Gastroesophageal sphincter (tissue), 3 donors: ENCODE measurements at regions not wholly inside any gene's neighbourhood (a gene's known extent, or its start where the extent isn't known, plus 50 kb on each side); places are given as distances from the start of the nearest gene placed in this dataset.

Source experiments
- POLR2AphosphoS5 ChIP-seq: sonication (generic); formaldehyde crosslinking; IDR thresholded peaks from one replicate; pipeline ENCODE4 v1.6.1; 2017; ENCODE audit warnings: antibody characterized with exemption
- TF ChIP-seq, protein P1 (sequence below), 4 experiments: fragments of 200-600 bp in 2 of 4; fragments of 450-650 bp in 2 of 4; sonication (generic) in 1 of 4; IDR thresholded peaks; one replicate each; pipeline ENCODE4 v1.5.1; 2017 to 2019; ENCODE audit warnings: antibody characterized with exemption in 4 of 4, mild to moderate bottlenecking in 2 of 4, moderate library complexity in 2 of 4

DNA sequence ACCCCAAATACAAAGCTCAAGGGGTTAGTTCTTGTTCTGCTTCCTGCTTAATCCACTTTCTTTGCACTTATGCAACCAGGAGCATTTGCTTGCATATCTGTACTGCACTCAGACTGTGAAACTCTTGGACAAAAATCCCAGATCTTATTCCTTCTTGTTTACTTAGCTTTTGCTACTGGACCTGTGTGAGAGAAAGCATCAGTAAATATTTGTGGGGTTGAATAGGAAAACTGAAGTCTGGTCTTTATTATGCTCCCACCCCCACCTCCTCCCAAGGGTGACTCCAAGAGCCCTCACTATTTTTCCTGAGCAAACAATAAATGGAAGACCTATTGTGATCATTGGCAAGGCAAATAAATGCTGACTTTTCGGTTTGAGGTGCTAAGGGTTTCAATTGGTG lies 57.1 kb upstream of the VSTM2A start:
- TF ChIP-seq, protein P1, sequence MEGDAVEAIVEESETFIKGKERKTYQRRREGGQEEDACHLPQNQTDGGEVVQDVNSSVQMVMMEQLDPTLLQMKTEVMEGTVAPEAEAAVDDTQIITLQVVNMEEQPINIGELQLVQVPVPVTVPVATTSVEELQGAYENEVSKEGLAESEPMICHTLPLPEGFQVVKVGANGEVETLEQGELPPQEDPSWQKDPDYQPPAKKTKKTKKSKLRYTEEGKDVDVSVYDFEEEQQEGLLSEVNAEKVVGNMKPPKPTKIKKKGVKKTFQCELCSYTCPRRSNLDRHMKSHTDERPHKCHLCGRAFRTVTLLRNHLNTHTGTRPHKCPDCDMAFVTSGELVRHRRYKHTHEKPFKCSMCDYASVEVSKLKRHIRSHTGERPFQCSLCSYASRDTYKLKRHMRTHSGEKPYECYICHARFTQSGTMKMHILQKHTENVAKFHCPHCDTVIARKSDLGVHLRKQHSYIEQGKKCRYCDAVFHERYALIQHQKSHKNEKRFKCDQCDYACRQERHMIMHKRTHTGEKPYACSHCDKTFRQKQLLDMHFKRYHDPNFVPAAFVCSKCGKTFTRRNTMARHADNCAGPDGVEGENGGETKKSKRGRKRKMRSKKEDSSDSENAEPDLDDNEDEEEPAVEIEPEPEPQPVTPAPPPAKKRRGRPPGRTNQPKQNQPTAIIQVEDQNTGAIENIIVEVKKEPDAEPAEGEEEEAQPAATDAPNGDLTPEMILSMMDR (IDR thresholded peaks at IDR 0.05): no peak
- no peak for TF ChIP-seq POLR2AphosphoS5
